ENCODE measurements at regions not wholly inside any gene's neighbourhood (a gene's known extent, or its start where the extent isn't known, plus 50 kb on each side); places are given as distances from the start of the nearest gene placed in this dataset.

GRCh38 chr6:43979525-43979924 is 147.7 kb downstream of the MRPL14 start:
- no peak for TF ChIP-seq CTCF (IDR thresholded peaks at IDR 0.05)
- no peak for TF ChIP-seq POLR2A (IDR thresholded peaks at IDR 0.05)

Measured in breast epithelium (tissue), 3 donors.